Fibroblast of pulmonary artery (primary cell): ENCODE measurements at regions not wholly inside any gene's neighbourhood (a gene's known extent, or its start where the extent isn't known, plus 50 kb on each side); places are given as distances from the start of the nearest gene placed in this dataset.
"Not testable (repeated sequence)": the region's sequence is repeated elsewhere in the genome, so short reads cannot be mapped to it uniquely, and the experiment has no call there.

Experiments used
- DNase-seq: peaks from one replicate; pipeline ENCODE4 v3.0.0-alpha.2; 2010; ENCODE audit warnings: low read depth
- H3K4me3 ChIP-seq: replicated peaks from 2 replicates; pipeline ENCODE4 v1.5.1; 2011; ENCODE audit warnings: low read depth, mild to moderate bottlenecking, control low read depth, low read length, moderate library complexity
- CTCF ChIP-seq: IDR thresholded peaks from 2 replicates; pipeline ENCODE4 v1.5.1; 2011; ENCODE audit warnings: mild to moderate bottlenecking, control low read depth, low read length, inconsistent platforms; ENCODE audit errors: missing control alignments

- no peak overlapping the region for H3K4me3 ChIP-seq
- no peak for TF ChIP-seq CTCF
- DNase-seq: peak; percentile 71
Measured at GRCh38 chr14:34051966-34052657, 101.2 kb upstream of the EGLN3 start.

- H3K4me3 ChIP-seq: no peak overlapping the region
- no peak for DNase-seq
- no peak for TF ChIP-seq CTCF
Measured at GRCh38 chr14:34050606-34051005, 99.7 kb upstream of the EGLN3 start.

GRCh38 chr14:34049790-34050189, 98.9 kb upstream of the EGLN3 start:
- H3K4me3 ChIP-seq: no peak overlapping the region
- DNase-seq: no peak
- no peak for TF ChIP-seq CTCF

- H3K4me3 ChIP-seq, DNase-seq: not testable (repeated sequence)
Measured at GRCh38 chr14:34049187-34049586, 98.3 kb upstream of the EGLN3 start.

GRCh38 chr14:34046799-34047520, 96.1 kb upstream of the EGLN3 start:
- DNase-seq: no peak
- no peak for TF ChIP-seq CTCF
- H3K4me3 ChIP-seq: no peak overlapping the region

- TF ChIP-seq CTCF: no peak
- H3K4me3 ChIP-seq: no peak overlapping the region
- no peak for DNase-seq
Measured at GRCh38 chr14:34044666-34045306, 93.9 kb upstream of the EGLN3 start.

GRCh38 chr14:34044373-34044637, 93.4 kb upstream of the EGLN3 start:
- no peak overlapping the region for H3K4me3 ChIP-seq
- DNase-seq: no peak
- TF ChIP-seq CTCF: no peak
